ENCODE measurements at regions not wholly inside any gene's neighbourhood (a gene's known extent, or its start where the extent isn't known, plus 50 kb on each side); places are given as distances from the start of the nearest gene placed in this dataset.

DNA sequence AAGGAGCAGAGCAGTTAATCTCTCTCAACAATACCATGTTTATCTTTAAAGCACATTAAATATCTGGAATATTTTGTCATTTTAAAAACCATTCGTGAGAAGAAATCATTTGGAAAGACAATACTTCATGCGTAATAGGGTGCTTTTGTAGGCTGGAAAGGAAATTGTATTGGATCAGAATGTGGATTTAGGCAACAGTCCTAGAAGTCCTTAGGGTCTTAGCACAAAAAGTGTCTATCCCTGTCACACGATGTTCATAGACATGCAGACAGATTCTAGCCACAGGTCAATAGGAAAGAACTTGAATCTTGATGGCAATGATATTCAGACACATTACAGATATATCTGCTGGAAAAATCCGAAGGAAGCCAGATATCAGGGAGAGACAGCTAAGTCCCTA is 156.0 kb downstream of the KCTD12 start:
- no peaks in the 10 kb centered on the region for H3K36me3 ChIP-seq (ENCODE audit: control insufficient read depth in 2 of 2, extremely low read depth in 1 of 2, insufficient read depth in 2 of 2, low read length in 2 of 2)
- H3K79me2 ChIP-seq (ENCODE audit: control insufficient read depth, insufficient read depth, low read length), result no peaks in the 10 kb centered on the region
- no peaks in the 10 kb centered on the region for H3K9me3 ChIP-seq (replicated peaks; ENCODE audit: control insufficient read depth, insufficient read depth, low read length)
- H3K4me3 ChIP-seq (replicated peaks in 1 of 3; ENCODE audit: insufficient read depth in 1 of 3, low read depth in 1 of 3, low read length in 3 of 3), result no peak overlapping the region
- no peaks in the 10 kb centered on the region for H3K27me3 ChIP-seq (ENCODE audit: control insufficient read depth in 2 of 2, insufficient read depth in 2 of 2, low read length in 2 of 2)
- intact Hi-C loops (cut with micrococcal nuclease), result no loop called here
- no TSS peak for BruUV-seq (replicated peaks)
- H3K9ac ChIP-seq (replicated peaks; ENCODE audit: extremely low read depth, insufficient read depth, low read length), result peak overlapping the region; percentile 34
- H3K27ac ChIP-seq (ENCODE audit: insufficient read depth, low read depth, low read length), result peak overlapping the region; percentile 78
- peak overlapping the region; percentile 15 for H2AFZ ChIP-seq (ENCODE audit: low read depth, low read length)
- H3K4me1 ChIP-seq (ENCODE audit: control insufficient read depth, extremely low read depth, insufficient read depth, low read length), result peaks cover 25% of the 10 kb centered on the region
- dilution Hi-C loops (cut with MboI; ENCODE audit: extremely low pct_ligation_motif_present, low sequenced_read_pairs), result no loop called here
- ChIA-PET CTCF (interaction anchor here (1.0 to 1.6 kb wide), 4 partner anchors 9 to 124 kb away, joined by 3 to 6 read pairs (median 4); no protein-coding TSS in a partner anchor), POLR2A (no interaction called here)
- FAIRE-seq (peak; percentile 58), DNase-seq (ENCODE audit: low read depth, low spot score) (peak; percentile 87)
- no peaks in the 10 kb centered on the region for H3K9me1 ChIP-seq (replicated peaks; ENCODE audit: control insufficient read depth, extremely low read depth, insufficient read depth, low read length)
- H3K4me2 ChIP-seq (ENCODE audit: insufficient read depth, low read length), result no peak overlapping the region
- H4K20me1 ChIP-seq (replicated peaks; ENCODE audit: control insufficient read depth, extremely low read depth, insufficient read depth, low read length), result no peaks in the 10 kb centered on the region
- TF ChIP-seq POLR2A (IDR thresholded peaks at IDR 0.05; ENCODE audit: low read depth, low read length), result no peak
- TF ChIP-seq, protein P1, sequence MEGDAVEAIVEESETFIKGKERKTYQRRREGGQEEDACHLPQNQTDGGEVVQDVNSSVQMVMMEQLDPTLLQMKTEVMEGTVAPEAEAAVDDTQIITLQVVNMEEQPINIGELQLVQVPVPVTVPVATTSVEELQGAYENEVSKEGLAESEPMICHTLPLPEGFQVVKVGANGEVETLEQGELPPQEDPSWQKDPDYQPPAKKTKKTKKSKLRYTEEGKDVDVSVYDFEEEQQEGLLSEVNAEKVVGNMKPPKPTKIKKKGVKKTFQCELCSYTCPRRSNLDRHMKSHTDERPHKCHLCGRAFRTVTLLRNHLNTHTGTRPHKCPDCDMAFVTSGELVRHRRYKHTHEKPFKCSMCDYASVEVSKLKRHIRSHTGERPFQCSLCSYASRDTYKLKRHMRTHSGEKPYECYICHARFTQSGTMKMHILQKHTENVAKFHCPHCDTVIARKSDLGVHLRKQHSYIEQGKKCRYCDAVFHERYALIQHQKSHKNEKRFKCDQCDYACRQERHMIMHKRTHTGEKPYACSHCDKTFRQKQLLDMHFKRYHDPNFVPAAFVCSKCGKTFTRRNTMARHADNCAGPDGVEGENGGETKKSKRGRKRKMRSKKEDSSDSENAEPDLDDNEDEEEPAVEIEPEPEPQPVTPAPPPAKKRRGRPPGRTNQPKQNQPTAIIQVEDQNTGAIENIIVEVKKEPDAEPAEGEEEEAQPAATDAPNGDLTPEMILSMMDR (IDR thresholded peaks at IDR 0.05; ENCODE audit: extremely low read depth in 1 of 2, insufficient read depth in 1 of 2, low read depth in 1 of 2, low read length in 2 of 2), result no peak
- TF ChIP-seq POLR2AphosphoS5 (IDR thresholded peaks at IDR 0.05; ENCODE audit: insufficient read depth, low read depth, low read length), result no peak
- no peak for TF ChIP-seq EZH2 (IDR thresholded peaks at IDR 0.05; ENCODE audit: borderline replicate concordance, low read depth, low read length, severe bottlenecking)
- peak; percentile 35 for TF ChIP-seq JUN (IDR thresholded peaks at IDR 0.05; ENCODE audit: borderline replicate concordance, insufficient read depth, insufficient read length, low read depth)
- no peak for TF ChIP-seq FOS (IDR thresholded peaks at IDR 0.05; ENCODE audit: borderline replicate concordance, insufficient read depth, low read length)

GRCh38 chr13:76729691-76730090 is 156.5 kb downstream of the KCTD12 start:
- H3K4me1 ChIP-seq (ENCODE audit: control insufficient read depth, extremely low read depth, insufficient read depth, low read length), result peaks cover 30% of the 10 kb centered on the region
- ChIA-PET POLR2A (no interaction called here), CTCF (interaction anchor here (0.7 to 1.6 kb wide), 4 partner anchors 10 to 119 kb away, joined by 3 to 6 read pairs (median 4); no protein-coding TSS in a partner anchor)
- H3K79me2 ChIP-seq (ENCODE audit: control insufficient read depth, insufficient read depth, low read length), result no peaks in the 10 kb centered on the region
- dilution Hi-C loops (cut with MboI; ENCODE audit: extremely low pct_ligation_motif_present, low sequenced_read_pairs) (no loop called here), intact Hi-C loops (cut with micrococcal nuclease) (loop anchor here (10.0 kb wide), 1 partner anchor 175 kb away; no protein-coding TSS in a partner anchor)
- FAIRE-seq, result no peak
- TF ChIP-seq JUN (IDR thresholded peaks at IDR 0.05; ENCODE audit: borderline replicate concordance, insufficient read depth, insufficient read length, low read depth), result no peak
- TF ChIP-seq FOS (IDR thresholded peaks at IDR 0.05; ENCODE audit: borderline replicate concordance, insufficient read depth, low read length), result no peak
- TF ChIP-seq MYC (IDR thresholded peaks at IDR 0.05; ENCODE audit: low read depth, low read length), result no peak
- TF ChIP-seq MAX (IDR thresholded peaks at IDR 0.05; ENCODE audit: insufficient read depth, insufficient read length), result no peak
- TF ChIP-seq GATA2 (IDR thresholded peaks at IDR 0.05; ENCODE audit: insufficient read depth, insufficient read length, low read depth, low read length), result no peak
- no peak for TF ChIP-seq EZH2 (IDR thresholded peaks at IDR 0.05; ENCODE audit: borderline replicate concordance, low read depth, low read length, severe bottlenecking)
- TF ChIP-seq POLR2A (IDR thresholded peaks at IDR 0.05; ENCODE audit: low read depth, low read length), result no peak
- TF ChIP-seq, protein P1 (IDR thresholded peaks at IDR 0.05; ENCODE audit: extremely low read depth in 1 of 2, insufficient read depth in 1 of 2, low read depth in 1 of 2, low read length in 2 of 2), result no peak
- no peak for TF ChIP-seq POLR2AphosphoS5 (IDR thresholded peaks at IDR 0.05; ENCODE audit: insufficient read depth, low read depth, low read length)
- no peaks in the 10 kb centered on the region for H4K20me1 ChIP-seq (replicated peaks; ENCODE audit: control insufficient read depth, extremely low read depth, insufficient read depth, low read length)
- no peaks in the 10 kb centered on the region for H3K9me3 ChIP-seq (replicated peaks; ENCODE audit: control insufficient read depth, insufficient read depth, low read length)
- H3K9me1 ChIP-seq (replicated peaks; ENCODE audit: control insufficient read depth, extremely low read depth, insufficient read depth, low read length), result no peaks in the 10 kb centered on the region
- BruUV-seq (replicated peaks), result TSS peak; percentile 55
- no peaks in the 10 kb centered on the region for H3K27me3 ChIP-seq (ENCODE audit: control insufficient read depth in 2 of 2, insufficient read depth in 2 of 2, low read length in 2 of 2)
- no peaks in the 10 kb centered on the region for H3K36me3 ChIP-seq (ENCODE audit: control insufficient read depth in 2 of 2, extremely low read depth in 1 of 2, insufficient read depth in 2 of 2, low read length in 2 of 2)
- peak overlapping the region; percentile 22 for H3K4me2 ChIP-seq (ENCODE audit: insufficient read depth, low read length)
- DNase-seq (ENCODE audit: low read depth, low spot score), result peak; percentile 24
- peak overlapping the region; percentile 34 for H3K9ac ChIP-seq (replicated peaks; ENCODE audit: extremely low read depth, insufficient read depth, low read length)
- no peak overlapping the region for H3K4me3 ChIP-seq (replicated peaks in 1 of 3; ENCODE audit: insufficient read depth in 1 of 3, low read depth in 1 of 3, low read length in 3 of 3)
- peak overlapping the region; percentile 61 for H3K27ac ChIP-seq (ENCODE audit: insufficient read depth, low read depth, low read length)
- no peak overlapping the region for H2AFZ ChIP-seq (ENCODE audit: low read depth, low read length)

Data from endothelial cell of umbilical vein (primary cell).